ENCODE measurements at regions not wholly inside any gene's neighbourhood (a gene's known extent, or its start where the extent isn't known, plus 50 kb on each side); places are given as distances from the start of the nearest gene placed in this dataset.

- ATAC-seq (ENCODE audit: poor library complexity) (no peak), DNase-seq (no peak)
- intact Hi-C loops (cut with DNase I) = no loop called here
These were observed 78.8 kb upstream of the MDFIC start for GRCh38 chr7:114843102-114843501.

- ATAC-seq (ENCODE audit: poor library complexity) = no peak
- intact Hi-C loops (cut with DNase I) = no loop called here
- DNase-seq = no peak
These were observed 70.4 kb upstream of the MDFIC start for GRCh38 chr7:114851406-114852061.

- ATAC-seq (ENCODE audit: poor library complexity) (no peak), DNase-seq (no peak)
- intact Hi-C loops (cut with DNase I) = no loop called here
These were observed 69.6 kb upstream of the MDFIC start for GRCh38 chr7:114852293-114852692.

- ATAC-seq (ENCODE audit: poor library complexity) = no peak
- DNase-seq = no peak
- intact Hi-C loops (cut with DNase I) = no loop called here
These were observed 68.7 kb upstream of the MDFIC start for GRCh38 chr7:114853189-114853588.

- ATAC-seq (ENCODE audit: poor library complexity) (no peak), DNase-seq (no peak)
- intact Hi-C loops (cut with DNase I) = no loop called here
These were observed 67.5 kb upstream of the MDFIC start for GRCh38 chr7:114854369-114854768.

GRCh38 chr7:114856625-114857024 is 65.3 kb upstream of the MDFIC start:
- DNase-seq (no peak), ATAC-seq (ENCODE audit: poor library complexity) (no peak)
- intact Hi-C loops (cut with DNase I) = no loop called here

GRCh38 chr7:114857605-114858004 is 64.3 kb upstream of the MDFIC start:
- intact Hi-C loops (cut with DNase I) = no loop called here
- ATAC-seq (ENCODE audit: poor library complexity) = no peak
- no peak for DNase-seq

GRCh38 chr7:114859477-114859876 is 62.4 kb upstream of the MDFIC start:
- ATAC-seq (ENCODE audit: poor library complexity) = no peak

GRCh38 chr7:114860206-114860605 is 61.7 kb upstream of the MDFIC start:
- intact Hi-C loops (cut with DNase I) = loop anchor here (10.0 kb wide), 1 partner anchor 355 kb away; no protein-coding TSS in a partner anchor
- ATAC-seq (ENCODE audit: poor library complexity) (no peak), DNase-seq (no peak)

More at GRCh38 chr7:114859477-114859876, 62.4 kb upstream of the MDFIC start:
- intact Hi-C loops (cut with DNase I) = no loop called here
- no peak for DNase-seq

GRCh38 chr7:114862406-114862805 is 59.5 kb upstream of the MDFIC start:
- ATAC-seq (ENCODE audit: poor library complexity) (no peak), DNase-seq (no peak)
- intact Hi-C loops (cut with DNase I) = loop anchor here (10.0 kb wide), 1 partner anchor 352 kb away; no protein-coding TSS in a partner anchor

GRCh38 chr7:114864278-114864677 is 57.6 kb upstream of the MDFIC start:
- intact Hi-C loops (cut with DNase I) = loop anchor here (10.0 kb wide), 1 partner anchor 351 kb away; no protein-coding TSS in a partner anchor
- DNase-seq = no peak
- ATAC-seq (ENCODE audit: poor library complexity) = no peak

- intact Hi-C loops (cut with DNase I) = loop anchor here (10.0 kb wide), 1 partner anchor 349 kb away; no protein-coding TSS in a partner anchor
- DNase-seq = peak; percentile 60
- peak; percentile 83 for ATAC-seq (ENCODE audit: poor library complexity)
These were observed 56.3 kb upstream of the MDFIC start for GRCh38 chr7:114865564-114865963.
